Breast epithelium (tissue), 3 donors: ENCODE measurements at regions not wholly inside any gene's neighbourhood (a gene's known extent, or its start where the extent isn't known, plus 50 kb on each side); places are given as distances from the start of the nearest gene placed in this dataset.

Experiments used
- POLR2A ChIP-seq: fragments of 450-650 bp; IDR thresholded peaks from one replicate; pipeline ENCODE4 v1.6.1; 2016; ENCODE audit warnings: antibody characterized with exemption, mild to moderate bottlenecking, moderate library complexity
- POLR2AphosphoS5 ChIP-seq, 3 donors: sonication (generic); formaldehyde crosslinking; IDR thresholded peaks; one replicate each; pipeline ENCODE4 v1.6.1; 2017; ENCODE audit warnings: antibody characterized with exemption in 3 of 3
- TF ChIP-seq, protein P1 (sequence below), 3 donors: fragments of 450-650 bp; IDR thresholded peaks; one replicate each; pipeline ENCODE4 v1.5.1; 2016 to 2017; ENCODE audit warnings: antibody characterized with exemption in 3 of 3, mild to moderate bottlenecking in 3 of 3, moderate library complexity in 3 of 3

DNA sequence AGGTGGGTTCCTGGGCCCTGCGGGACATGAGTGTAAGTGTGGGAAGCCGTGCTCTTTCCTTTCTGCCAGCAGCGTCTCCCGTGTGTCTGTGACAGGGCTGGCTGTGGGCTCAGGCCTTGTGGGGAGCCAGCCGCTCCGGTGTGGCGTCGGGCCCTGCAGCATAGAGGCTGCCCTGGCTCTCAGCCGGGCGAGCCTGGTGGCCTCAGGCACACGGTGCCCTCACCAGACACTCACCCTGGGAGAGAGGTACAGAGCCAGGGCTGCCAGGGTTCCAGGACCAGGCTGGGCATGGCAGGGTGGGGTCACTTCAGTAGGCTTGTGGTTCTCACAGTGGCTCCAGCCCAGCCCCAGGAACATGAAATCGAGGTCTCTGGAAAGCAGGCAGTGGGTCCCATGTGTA is 324.8 kb downstream of the TEX29 start:
- TF ChIP-seq, protein P1, sequence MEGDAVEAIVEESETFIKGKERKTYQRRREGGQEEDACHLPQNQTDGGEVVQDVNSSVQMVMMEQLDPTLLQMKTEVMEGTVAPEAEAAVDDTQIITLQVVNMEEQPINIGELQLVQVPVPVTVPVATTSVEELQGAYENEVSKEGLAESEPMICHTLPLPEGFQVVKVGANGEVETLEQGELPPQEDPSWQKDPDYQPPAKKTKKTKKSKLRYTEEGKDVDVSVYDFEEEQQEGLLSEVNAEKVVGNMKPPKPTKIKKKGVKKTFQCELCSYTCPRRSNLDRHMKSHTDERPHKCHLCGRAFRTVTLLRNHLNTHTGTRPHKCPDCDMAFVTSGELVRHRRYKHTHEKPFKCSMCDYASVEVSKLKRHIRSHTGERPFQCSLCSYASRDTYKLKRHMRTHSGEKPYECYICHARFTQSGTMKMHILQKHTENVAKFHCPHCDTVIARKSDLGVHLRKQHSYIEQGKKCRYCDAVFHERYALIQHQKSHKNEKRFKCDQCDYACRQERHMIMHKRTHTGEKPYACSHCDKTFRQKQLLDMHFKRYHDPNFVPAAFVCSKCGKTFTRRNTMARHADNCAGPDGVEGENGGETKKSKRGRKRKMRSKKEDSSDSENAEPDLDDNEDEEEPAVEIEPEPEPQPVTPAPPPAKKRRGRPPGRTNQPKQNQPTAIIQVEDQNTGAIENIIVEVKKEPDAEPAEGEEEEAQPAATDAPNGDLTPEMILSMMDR (IDR thresholded peaks at IDR 0.05): no peak
- TF ChIP-seq POLR2A (no peak), POLR2AphosphoS5 (IDR thresholded peaks at IDR 0.05) (no peak)
